IMR-90 (cell line): ENCODE measurements at regions not wholly inside any gene's neighbourhood (a gene's known extent, or its start where the extent isn't known, plus 50 kb on each side); places are given as distances from the start of the nearest gene placed in this dataset.

Experiments
- ATAC-seq: fragments of 200-7000 bp; cut with Tn5 transposase; 2 replicates; pipeline ENCODE4 v1.9.1; 2020; ENCODE audit warnings: low read depth, mild to moderate bottlenecking, moderate library complexity
- BruUV-seq: library from RNA; stranded (reverse); fragments of 400-500 nt; replicated peaks from 2 replicates; lab custom pipeline; 2021; lab: Mats Ljungman, UMichigan
- CTCF ChIA-PET: fragments of 300-600 bp; formaldehyde crosslinking; extraction: SDS; loops from one replicate; lab custom pipeline; 2021; ENCODE audit warnings: antibody characterized with exemption; lab: Yijun Ruan, JAX
- POLR2A ChIA-PET: fragments of 300-600 bp; sonication (Branson Sonifier 250); formaldehyde crosslinking; loops from one replicate; lab custom pipeline; 2022; ENCODE audit warnings: antibody characterized with exemption; ENCODE audit not compliant: unreplicated experiment; lab: Charles Lee
- DNase-seq: peaks from one replicate; pipeline ENCODE4 v3.0.0; 2013
- H2AFZ ChIP-seq: replicated peaks from 2 replicates; pipeline ENCODE3; 2013; ENCODE audit warnings: low read length, mild to moderate bottlenecking; ENCODE audit not compliant: poor library complexity
- H2AK5ac ChIP-seq: 2 replicates; pipeline ENCODE4 v1.6.1; 2013; ENCODE audit warnings: low read depth, low read length, inconsistent platforms
- H2AK9ac ChIP-seq: replicated peaks from 2 replicates; pipeline ENCODE3; 2013; ENCODE audit warnings: mild to moderate bottlenecking, low read depth, low read length, moderate library complexity; ENCODE audit not compliant: poor library complexity
- H2BK120ac ChIP-seq: 2 replicates; pipeline ENCODE4 v1.6.1; 2013; ENCODE audit warnings: low read depth, low read length, inconsistent platforms
- H2BK15ac ChIP-seq: 3 replicates; pipeline ENCODE4 v1.6.1; 2013; ENCODE audit warnings: low read depth, low read length, inconsistent platforms
- H2BK20ac ChIP-seq: 2 replicates; pipeline ENCODE4 v1.6.1; 2013; ENCODE audit warnings: low read depth, mild to moderate bottlenecking, inconsistent platforms, low read length, moderate library complexity
- H2BK5ac ChIP-seq: 2 replicates; pipeline ENCODE4 v1.6.1; 2013; ENCODE audit warnings: mild to moderate bottlenecking, low read depth, low read length, inconsistent platforms; ENCODE audit not compliant: poor library complexity, severe bottlenecking
- H3K14ac ChIP-seq: replicated peaks from 2 replicates; pipeline ENCODE4 v1.6.1; 2013; ENCODE audit warnings: low read depth, low read length, inconsistent platforms
- H3K18ac ChIP-seq: 2 replicates; pipeline ENCODE4 v1.6.1; 2013; ENCODE audit warnings: low read depth, low read length, control low read depth
- H3K23ac ChIP-seq: 2 replicates; pipeline ENCODE4 v1.6.1; 2013; ENCODE audit warnings: low read depth, low read length, inconsistent platforms
- H3K27ac ChIP-seq: 2 replicates; pipeline ENCODE4 v1.5.1; 2013; ENCODE audit warnings: mild to moderate bottlenecking, control low read depth, low read length; ENCODE audit not compliant: insufficient read depth
- H3K27me3 ChIP-seq: 2 replicates; pipeline ENCODE4 v1.6.1; 2013; ENCODE audit warnings: low read length; ENCODE audit not compliant: control insufficient read depth, insufficient read depth
- H3K36me3 ChIP-seq: 2 replicates; pipeline ENCODE4 v1.6.1; 2013; ENCODE audit warnings: low read length, mixed read lengths; ENCODE audit not compliant: control insufficient read depth, insufficient read depth
- H3K4ac ChIP-seq: 2 replicates; pipeline ENCODE4 v1.6.1; 2013; ENCODE audit warnings: low read depth, low read length, inconsistent platforms
- H3K4me1 ChIP-seq: 2 replicates; pipeline ENCODE4 v1.6.1; 2013; ENCODE audit warnings: low read length, mixed read lengths; ENCODE audit not compliant: control insufficient read depth, insufficient read depth
- H3K4me2 ChIP-seq: 2 replicates; pipeline ENCODE4 v1.6.1; 2013; ENCODE audit warnings: low read depth, mild to moderate bottlenecking, control low read depth, low read length, moderate library complexity
- H3K4me3 ChIP-seq: 2 replicates; pipeline ENCODE4 v1.5.1; 2013; ENCODE audit warnings: low read depth, mild to moderate bottlenecking, control low read depth, low read length, moderate library complexity; ENCODE audit not compliant: insufficient read depth
- H3K56ac ChIP-seq: 2 replicates; pipeline ENCODE4 v1.6.1; 2013; ENCODE audit warnings: low read length, inconsistent platforms; ENCODE audit not compliant: insufficient read depth; ENCODE audit errors: extremely low read depth
- H3K79me1 ChIP-seq, 2 experiments: 2 replicates each; pipeline ENCODE4 v1.6.1; 2013; ENCODE audit warnings: low read length in 2 of 2, inconsistent platforms in 1 of 2, low read depth in 1 of 2
- H3K9ac ChIP-seq: 2 replicates; pipeline ENCODE4 v1.6.1; 2013; ENCODE audit warnings: low read depth, low read length, control low read depth
- H3K9me1 ChIP-seq: 2 replicates; pipeline ENCODE4 v1.6.1; 2013; ENCODE audit warnings: low read length, inconsistent platforms; ENCODE audit not compliant: insufficient read depth
- H3K9me3 ChIP-seq: 2 replicates; pipeline ENCODE4 v1.6.1; 2013; ENCODE audit warnings: low read length; ENCODE audit not compliant: control insufficient read depth, insufficient read depth
- H4K20me1 ChIP-seq: 2 replicates; pipeline ENCODE4 v1.6.1; 2013; ENCODE audit warnings: low read length, inconsistent platforms; ENCODE audit not compliant: insufficient read depth
- H4K5ac ChIP-seq: 2 replicates; pipeline ENCODE4 v1.6.1; 2013; ENCODE audit warnings: mild to moderate bottlenecking, low read depth, low read length, control low read depth
- H4K8ac ChIP-seq, 2 experiments: 2 replicates each; pipeline ENCODE4 v1.6.1; 2013; ENCODE audit warnings: low read depth in 2 of 2, low read length in 2 of 2, control low read depth in 1 of 2, inconsistent platforms in 1 of 2
- H4K91ac ChIP-seq: 2 replicates; pipeline ENCODE4 v1.6.1; 2013; ENCODE audit warnings: low read depth, low read length, inconsistent platforms; ENCODE audit not compliant: insufficient read depth
- POLR2A ChIP-seq: IDR thresholded peaks from 2 replicates; pipeline ENCODE4 v1.6.1; 2012; ENCODE audit warnings: mild to moderate bottlenecking, low read depth, low read length
- WGBS, 2 experiments: methylation state at CpG; one replicate each; pipeline versions ENCODE4 v1.1.5 to v1.1.7; 2013; ENCODE audit warnings: missing lambda C conversion rate in 2 of 2; ENCODE audit not compliant: insufficient read length in 1 of 2; ENCODE audit errors: extremely low coverage in 2 of 2; 5-methylcytosine and 5-hydroxymethylcytosine counted together
- dilution Hi-C: fragments of 300-500 bp; cut with HindIII; formaldehyde crosslinking; loops from one replicate; pipeline ENCODE4 v1.14.3; 2018; ENCODE audit warnings: low sequenced_read_pairs; ENCODE audit not compliant: unreplicated experiment
- in situ Hi-C: fragments of 300-500 bp; cut with MboI; formaldehyde crosslinking; loops from 3 replicates; pipeline ENCODE4 v1.14.3; 2019; ENCODE audit warnings: low sequenced_read_pairs, inconsistent platforms, mixed read lengths
- intact Hi-C: fragments of 100-400 bp; cut with micrococcal nuclease; formaldehyde crosslinking; loops from 2 replicates; pipeline ENCODE4 v1.10.0; 2022

DNA sequence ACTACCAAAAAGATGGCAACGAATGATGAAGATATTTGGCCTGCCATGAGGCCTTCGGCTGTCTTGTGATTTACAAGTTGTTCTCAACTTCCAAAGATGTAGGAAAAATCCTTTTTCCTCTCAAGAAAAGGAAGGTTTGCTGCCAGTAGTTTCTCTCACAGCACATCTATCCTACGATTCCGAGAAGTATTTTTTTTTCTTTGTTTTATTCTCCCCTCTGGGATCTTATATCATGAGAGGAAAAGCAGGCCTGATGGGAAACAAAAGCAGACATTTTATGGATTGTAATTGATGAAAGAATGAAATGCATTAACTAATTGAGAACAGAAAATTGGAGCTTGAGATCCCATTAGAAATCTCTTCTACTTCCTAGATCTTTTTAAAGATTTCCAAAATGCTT, 1197.9 kb upstream of the SEL1L start:
- no peak overlapping the region for H4K5ac ChIP-seq
- no peak overlapping the region for H3K56ac ChIP-seq
- H3K4me3 ChIP-seq, result no peak overlapping the region
- no peak overlapping the region for H2AK5ac ChIP-seq
- H4K8ac ChIP-seq, result no peak overlapping the region
- 0 out of 2 replicates have a peak, but pooled peaks cover 5% of the 10 kb centered on the region for H3K9me3 ChIP-seq
- no peak overlapping the region for H3K9ac ChIP-seq
- WGBS, 2 experiments, result no CpG with 5 or more reads among the region's 4 CpGs
- H2BK15ac ChIP-seq, result no peak overlapping the region
- H4K20me1 ChIP-seq, result no peaks in the 10 kb centered on the region
- H2BK20ac ChIP-seq, result no peak overlapping the region
- no peak overlapping the region for H3K18ac ChIP-seq
- H2AFZ ChIP-seq, result no peak overlapping the region
- H3K4ac ChIP-seq, result no peak overlapping the region
- H3K36me3 ChIP-seq, result no peaks in the 10 kb centered on the region
- no peaks in the 10 kb centered on the region for H3K79me1 ChIP-seq
- no peaks in the 10 kb centered on the region for H3K9me1 ChIP-seq
- TF ChIP-seq POLR2A, result no peak
- ATAC-seq (no peak), DNase-seq (no peak)
- BruUV-seq, result no TSS peak
- H2BK5ac ChIP-seq, result no peak overlapping the region
- intact Hi-C loops, result no loop called here
- no peak overlapping the region for H3K4me2 ChIP-seq
- ChIA-PET CTCF (interaction anchor here (0.7 kb wide), 2 partner anchors 8 to 166 kb away, joined by 3 read pairs; no protein-coding TSS in a partner anchor), POLR2A (no interaction called here)
- dilution Hi-C loops, result no loop called here
- no peak overlapping the region for H4K91ac ChIP-seq
- no peaks in the 10 kb centered on the region for H3K27me3 ChIP-seq
- no peak overlapping the region for H3K23ac ChIP-seq
- no peak overlapping the region for H2AK9ac ChIP-seq
- in situ Hi-C loops, result no loop called here
- no peaks in the 10 kb centered on the region for H3K4me1 ChIP-seq
- H2BK120ac ChIP-seq, result no peak overlapping the region
- H3K14ac ChIP-seq, result no peak overlapping the region
- no peak overlapping the region for H3K27ac ChIP-seq
